Activated gamma-delta T cell treated with anti-CD3 and anti-CD28 coated beads, Interleukin-2, amount 50 U/mL, for 16 hours (primary cell): ENCODE measurements at regions not wholly inside any gene's neighbourhood (a gene's known extent, or its start where the extent isn't known, plus 50 kb on each side); places are given as distances from the start of the nearest gene placed in this dataset.

ENCODE experiments used
- DNase-seq: peaks from one replicate; pipeline ENCODE4 v3.0.0-alpha.2; 2020; ENCODE audit warnings: low read depth

DNA sequence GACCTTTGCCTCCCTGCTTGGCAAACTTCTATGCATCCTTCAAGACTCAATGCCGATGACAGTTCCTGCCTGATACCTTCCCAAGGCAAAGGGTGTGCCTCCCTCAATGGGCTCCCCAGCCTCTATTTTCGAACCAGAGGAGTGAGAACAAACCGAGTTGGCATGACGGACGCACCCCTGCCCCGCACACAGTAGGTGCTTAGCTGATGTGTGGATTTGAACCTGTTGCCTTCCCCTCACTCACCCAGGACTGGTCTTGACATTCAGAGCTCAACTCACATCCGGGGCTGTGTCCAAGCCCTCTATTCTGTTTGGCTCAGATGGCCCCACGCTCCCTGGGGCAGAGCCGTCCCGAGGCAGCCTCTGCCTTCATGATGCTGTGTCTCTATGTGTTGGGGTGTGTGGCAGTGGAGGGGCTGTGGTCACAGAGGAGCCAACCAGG, 52.2 kb upstream of the SLC6A11 start:
- no peak for DNase-seq

GRCh38 chr3:10764259-10765051, 51.6 kb upstream of the SLC6A11 start:
- DNase-seq, result no peak

DNA sequence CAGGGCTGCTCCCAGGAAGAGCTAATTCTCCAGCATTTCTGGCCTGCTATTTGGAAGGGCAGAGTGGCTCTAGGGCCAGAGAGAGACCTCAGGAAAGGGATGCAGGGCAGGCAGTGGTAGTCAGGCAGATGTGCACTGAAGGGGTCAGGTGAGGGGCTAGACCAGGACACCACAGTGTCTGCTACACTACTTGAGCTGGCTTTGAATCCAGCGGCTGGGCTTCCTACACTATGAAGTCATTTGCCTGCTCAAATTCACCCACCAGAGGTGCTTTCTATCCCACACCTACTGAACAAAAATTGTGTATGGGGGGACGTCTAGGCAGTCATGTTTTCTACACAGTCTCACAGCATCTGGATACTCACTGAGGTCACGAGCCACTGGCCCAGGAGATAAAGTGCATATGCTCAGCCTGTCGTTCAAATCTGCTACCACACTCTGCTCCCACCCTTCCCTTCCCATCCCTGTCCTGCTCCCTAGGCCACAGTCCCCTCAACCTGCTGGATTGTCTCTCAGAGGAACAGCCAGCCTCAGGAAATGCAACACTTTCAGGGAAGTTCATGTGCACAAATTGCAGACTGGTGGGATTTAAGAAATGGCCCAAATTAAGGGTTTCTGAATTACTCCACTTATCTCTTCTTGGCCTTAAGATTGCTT, 49.9 kb upstream of the SLC6A11 start:
- no peak for DNase-seq
